Mesothelial cell of epicardium (in vitro differentiated cells): ENCODE measurements at regions not wholly inside any gene's neighbourhood (a gene's known extent, or its start where the extent isn't known, plus 50 kb on each side); places are given as distances from the start of the nearest gene placed in this dataset.
A peak's percentile ranks its signal among the peaks of the same experiment; 100 is the strongest.

ENCODE experiments used
- DNase-seq, 2 experiments: peaks; one replicate each; pipeline ENCODE4 v3.0.0; 2021; ENCODE audit warnings: low spot score in 2 of 2; ENCODE audit not compliant: unreplicated experiment in 2 of 2
- H3K27ac Mint-ChIP-seq: 2 replicates; pipeline ENCODE4 v1.8.0; 2021; ENCODE audit warnings: mixed read lengths
- H3K27me3 Mint-ChIP-seq: 2 replicates; pipeline ENCODE4 v1.8.0; 2021; ENCODE audit warnings: low read depth, mixed read lengths
- H3K36me3 Mint-ChIP-seq: 2 replicates; pipeline ENCODE4 v1.8.0; 2021; ENCODE audit warnings: mixed read lengths
- H3K4me1 Mint-ChIP-seq: 2 replicates; pipeline ENCODE4 v1.8.0; 2021; ENCODE audit warnings: mixed read lengths
- H3K4me3 Mint-ChIP-seq: 2 replicates; pipeline ENCODE4 v1.8.0; 2021; ENCODE audit warnings: mild to moderate bottlenecking, moderate library complexity, mixed read lengths
- H3K9me3 Mint-ChIP-seq: 2 replicates; pipeline ENCODE4 v1.8.0; 2021; ENCODE audit warnings: mixed read lengths
- CTCF ChIP-seq: fragments of 200-600 bp; sonication (generic); IDR thresholded peaks from one replicate; pipeline ENCODE4 v1.5.0; 2021; ENCODE audit warnings: antibody characterized with exemption; ENCODE audit not compliant: unreplicated experiment

GRCh38 chr15:33256874-33257273 is 53.9 kb upstream of the RYR3 start:
- no peak overlapping the region for H3K4me3 Mint-ChIP-seq
- H3K27ac Mint-ChIP-seq = no peak overlapping the region
- peaks cover 4% of the 10 kb centered on the region for H3K27me3 Mint-ChIP-seq
- peaks cover 7% of the 10 kb centered on the region for H3K9me3 Mint-ChIP-seq
- no peak for TF ChIP-seq CTCF
- no peaks in the 10 kb centered on the region for H3K4me1 Mint-ChIP-seq
- DNase-seq = no peak
- H3K36me3 Mint-ChIP-seq = no peaks in the 10 kb centered on the region

GRCh38 chr15:33244471-33244870 is 50.0 kb upstream of the FMN1 start:
- Mint-ChIP-seq H3K4me1 (peaks cover 35% of the 10 kb centered on the region), H3K4me3 (peak overlapping the region; percentile 32), H3K27ac (peak overlapping the region; percentile 76), H3K36me3 (no peaks in the 10 kb centered on the region), H3K9me3 (no peaks in the 10 kb centered on the region), H3K27me3 (no peaks in the 10 kb centered on the region)
- DNase-seq = no peak
- no peak for TF ChIP-seq CTCF
